ENCODE measurements at regions not wholly inside any gene's neighbourhood (a gene's known extent, or its start where the extent isn't known, plus 50 kb on each side); places are given as distances from the start of the nearest gene placed in this dataset.

DNA sequence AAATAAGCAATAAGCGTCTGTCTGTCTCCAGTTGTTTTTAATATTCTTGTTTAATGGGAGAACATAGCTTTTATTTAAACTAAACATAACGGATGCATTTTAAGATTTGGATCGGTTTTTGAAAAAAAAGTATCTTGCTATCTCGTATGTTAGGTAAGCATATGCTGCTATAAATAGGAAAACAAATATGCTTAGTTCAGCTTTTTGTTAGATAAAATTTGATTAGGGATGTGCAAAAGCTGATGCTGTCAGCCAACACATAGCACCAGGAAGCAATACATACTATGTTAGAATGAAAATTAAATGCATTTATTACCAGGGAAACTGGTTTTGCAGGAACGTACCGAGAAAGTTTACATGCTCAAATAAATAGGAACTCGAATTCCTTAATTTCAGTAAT, 843.1 kb upstream of the WWC1 start:
- no peak for DNase-seq (ENCODE audit: low read depth, low spot score)

DNA sequence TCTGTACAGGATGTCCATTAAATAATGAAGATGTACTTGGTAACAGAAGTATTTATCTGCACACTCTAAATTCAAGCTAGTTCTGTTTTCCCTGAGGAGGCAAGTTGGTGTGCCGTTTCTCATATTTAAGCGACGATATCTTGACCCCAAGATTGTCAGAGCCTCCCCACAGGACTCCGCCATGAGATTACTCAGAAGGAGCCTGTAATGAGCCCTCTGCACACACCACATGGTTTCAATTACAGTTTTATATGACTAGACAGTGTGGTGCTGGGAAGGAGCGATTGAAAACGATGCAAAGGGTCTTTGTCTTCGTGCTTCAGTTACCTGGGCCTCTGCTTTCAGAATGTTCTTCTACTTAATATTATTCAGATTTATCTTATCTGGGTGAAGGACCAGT, 840.4 kb upstream of the WWC1 start:
- peak; percentile 5 for DNase-seq (ENCODE audit: low read depth, low spot score)

DNA sequence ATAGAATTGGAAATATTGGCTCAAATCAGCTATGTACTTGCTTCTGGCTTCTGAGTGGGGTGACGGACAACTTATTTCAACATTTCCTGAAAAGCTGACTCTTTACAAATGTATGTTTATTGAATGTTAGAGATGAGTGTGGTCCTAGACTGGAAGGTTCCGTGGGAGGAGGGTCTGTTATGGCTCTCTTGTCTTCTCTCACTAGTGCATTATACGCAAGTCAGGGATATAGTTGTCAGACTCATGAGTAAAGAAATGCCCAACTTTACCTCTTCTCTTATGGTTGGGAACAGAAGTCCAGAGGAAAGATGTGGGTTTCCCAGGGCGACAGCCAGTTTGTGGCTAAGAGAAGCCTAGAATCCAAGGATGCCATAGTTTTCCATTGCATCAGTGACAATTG, 839.3 kb upstream of the WWC1 start:
- no peak for DNase-seq (ENCODE audit: low read depth, low spot score)

DNA sequence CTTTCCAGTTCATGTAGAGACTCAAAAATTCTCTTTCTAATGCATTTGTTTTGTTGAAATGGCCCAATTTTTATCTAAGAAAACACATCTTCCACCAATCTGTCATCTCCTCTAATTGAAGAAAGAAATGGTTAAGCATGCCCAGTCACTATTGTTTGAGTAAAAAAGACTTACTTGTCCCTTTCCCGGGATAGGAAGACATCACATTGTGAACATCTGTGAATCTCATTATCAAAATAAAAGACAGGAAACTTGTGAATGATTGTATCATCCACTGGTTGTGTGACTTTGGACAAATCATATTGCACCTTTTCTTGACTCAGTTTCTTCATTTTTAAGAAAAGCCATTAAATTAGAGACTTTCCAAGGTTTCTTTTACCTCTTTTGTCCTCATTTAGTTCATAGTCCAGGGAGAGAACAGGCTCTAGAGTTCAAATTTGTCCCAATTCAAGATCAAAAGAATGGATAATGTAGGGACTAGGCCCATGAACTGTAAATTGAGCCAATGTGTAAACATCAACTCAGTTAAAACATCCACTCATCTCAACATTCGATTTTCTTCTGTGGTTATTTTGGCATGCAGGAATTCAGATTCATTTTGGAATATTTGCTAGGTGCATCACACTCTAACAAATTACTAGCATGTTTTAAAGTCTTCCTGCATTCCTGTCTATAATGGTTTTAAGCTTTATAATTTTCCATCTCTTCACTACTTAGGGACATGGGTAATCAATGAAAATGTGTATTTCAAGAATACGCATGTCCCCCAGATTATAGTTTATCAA, 838.0 kb upstream of the WWC1 start:
- DNase-seq (ENCODE audit: low read depth, low spot score), result no peak

DNA sequence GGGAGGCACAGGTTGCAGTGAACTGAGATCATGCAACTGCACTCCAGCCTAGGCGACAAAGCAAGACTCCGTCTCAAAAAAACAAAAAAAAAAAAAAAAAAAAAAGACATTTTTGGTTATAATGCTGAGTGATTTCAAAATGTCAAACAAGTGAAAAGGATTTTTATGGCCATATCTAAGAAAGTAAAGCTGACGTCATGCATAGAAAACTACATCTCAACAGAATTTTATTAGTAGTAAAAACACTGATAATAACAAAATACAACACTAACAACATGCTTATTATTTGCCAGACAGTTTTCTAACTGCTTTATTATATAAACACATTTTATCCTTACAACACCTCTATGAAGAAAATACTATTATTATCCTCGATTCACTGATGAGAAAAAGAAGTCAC, 833.0 kb upstream of the WWC1 start:
- DNase-seq (ENCODE audit: low read depth, low spot score), result no peak

DNA sequence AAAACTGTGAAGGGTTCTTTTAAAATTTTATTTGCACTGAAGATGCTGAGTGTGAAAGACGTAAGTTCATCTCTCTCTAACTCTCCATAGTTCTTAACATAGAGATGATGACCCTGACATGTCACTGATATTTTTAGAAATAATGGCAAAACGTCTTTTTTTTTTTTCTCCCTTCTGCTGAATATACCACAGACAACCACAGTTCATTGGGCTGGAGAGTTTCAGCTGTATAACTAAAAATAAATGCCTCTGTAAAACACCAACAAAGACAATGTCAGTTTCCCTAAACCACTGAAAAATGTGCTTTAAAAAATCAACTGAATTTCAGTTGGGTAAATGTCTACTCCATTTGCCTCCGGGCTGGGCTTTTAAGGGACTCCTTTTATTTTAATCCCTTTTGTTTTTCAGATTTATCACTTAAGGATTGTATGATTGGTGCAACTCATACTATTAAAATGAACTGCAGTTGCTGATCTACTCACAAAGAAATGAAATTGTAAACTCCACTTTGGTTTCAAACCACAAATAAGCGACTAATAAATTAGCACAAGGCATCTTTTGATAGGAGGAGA, 830.9 kb upstream of the WWC1 start:
- DNase-seq (ENCODE audit: low read depth, low spot score), result no peak

DNA sequence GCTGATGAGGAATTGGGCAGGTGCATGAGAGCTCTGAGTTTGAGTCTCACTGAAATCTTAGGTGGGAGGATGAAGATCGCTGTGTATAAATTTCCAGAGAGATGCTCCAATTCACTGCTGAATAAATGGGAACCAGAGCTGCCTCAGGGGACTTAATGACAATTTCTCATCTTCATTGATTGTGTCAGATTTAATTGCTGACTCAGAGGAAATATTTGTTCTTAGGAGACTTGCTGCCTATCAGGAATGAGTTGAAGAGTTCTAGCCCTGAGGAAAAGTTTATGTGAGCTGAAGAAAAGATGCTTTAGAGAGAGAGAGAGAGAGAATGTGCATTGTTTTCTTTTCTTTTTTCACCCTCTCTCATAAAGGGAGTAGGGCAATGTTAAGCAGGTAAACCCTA, 827.5 kb upstream of the WWC1 start:
- DNase-seq (ENCODE audit: low read depth, low spot score), result no peak

DNA sequence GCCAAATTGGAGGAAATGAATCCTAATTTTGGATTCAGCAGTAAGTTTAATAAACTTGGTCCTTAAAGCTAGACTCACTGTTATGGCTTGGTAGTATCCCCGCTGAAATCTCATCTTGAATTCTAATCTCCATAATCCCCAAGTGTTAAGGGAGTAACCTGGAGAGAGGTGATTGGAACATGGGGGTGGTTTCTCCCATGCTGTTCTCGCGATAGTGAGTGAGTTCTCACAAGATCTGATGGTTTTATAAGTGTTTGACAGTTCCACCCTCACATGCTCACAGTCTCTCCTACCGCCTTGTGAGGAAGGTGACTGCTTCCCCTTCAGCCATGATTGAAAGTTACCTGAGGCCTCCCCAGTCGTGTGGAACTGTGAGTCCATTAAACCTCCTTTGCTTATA, 824.5 kb upstream of the WWC1 start:
- no peak for DNase-seq (ENCODE audit: low read depth, low spot score)

DNA sequence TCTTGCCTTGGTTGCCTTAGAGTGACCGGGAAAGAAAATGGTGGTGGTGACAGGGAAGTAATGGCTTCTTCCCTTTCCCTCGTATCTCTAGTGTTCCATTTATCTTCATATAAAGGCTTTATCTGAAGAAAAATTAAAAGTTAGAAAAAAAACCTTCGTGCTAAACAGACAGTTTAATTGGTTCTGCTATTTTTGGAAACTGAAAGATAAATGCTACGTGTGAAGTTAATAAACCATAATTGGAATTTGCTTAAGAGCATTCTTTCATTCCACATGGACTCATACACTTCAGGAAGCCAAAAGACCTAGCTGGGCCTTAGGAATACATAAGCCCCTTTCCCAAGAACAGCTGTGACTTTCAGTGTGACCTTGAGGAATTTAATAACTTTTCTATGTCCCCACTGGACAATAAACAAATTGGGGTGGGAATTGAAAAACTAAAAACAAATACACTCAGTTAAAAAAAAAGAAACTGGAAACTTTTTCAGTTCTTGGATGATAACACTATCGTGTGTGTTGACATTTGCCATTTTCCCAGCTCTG, 818.8 kb upstream of the WWC1 start:
- no peak for DNase-seq (ENCODE audit: low read depth, low spot score)

DNA sequence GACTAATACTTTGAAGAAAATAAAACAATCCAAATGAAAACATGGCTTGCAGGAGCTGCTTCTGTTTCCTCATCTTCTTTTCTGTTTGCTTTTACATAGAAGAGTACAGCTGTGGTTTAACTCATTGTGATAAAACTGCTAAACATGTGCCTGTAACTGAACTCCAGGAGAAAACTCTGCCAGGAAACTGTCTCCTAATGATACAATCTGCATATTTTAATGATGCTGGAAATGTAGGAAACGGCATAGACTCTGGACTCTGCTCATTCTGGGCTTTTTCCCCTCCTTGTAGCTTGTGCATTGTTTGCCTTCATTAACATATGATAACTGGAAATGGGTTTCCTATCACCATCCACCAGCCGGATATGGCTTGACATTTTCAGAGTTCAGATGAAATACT, 813.3 kb upstream of the WWC1 start:
- DNase-seq (ENCODE audit: low read depth, low spot score), result no peak

DNA sequence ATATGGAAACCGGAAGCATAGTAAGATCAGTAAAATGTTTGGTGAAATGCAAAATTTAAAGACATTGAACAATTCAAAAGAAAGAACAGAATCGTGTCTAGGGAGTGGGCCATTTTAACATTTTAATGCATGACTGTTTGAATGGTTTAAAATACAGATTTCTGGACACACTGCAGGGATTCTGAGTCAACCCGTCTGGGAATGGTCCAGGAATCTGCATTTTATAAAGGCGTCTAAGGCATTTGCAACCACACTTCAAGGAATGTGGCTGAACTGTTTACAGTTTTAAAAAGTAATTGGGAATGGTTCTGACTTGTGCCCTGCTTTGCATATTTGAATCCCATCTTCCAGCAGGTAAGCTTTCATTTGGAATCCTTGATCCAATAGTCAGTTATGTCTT, 811.7 kb upstream of the WWC1 start:
- no peak for DNase-seq (ENCODE audit: low read depth, low spot score)

DNA sequence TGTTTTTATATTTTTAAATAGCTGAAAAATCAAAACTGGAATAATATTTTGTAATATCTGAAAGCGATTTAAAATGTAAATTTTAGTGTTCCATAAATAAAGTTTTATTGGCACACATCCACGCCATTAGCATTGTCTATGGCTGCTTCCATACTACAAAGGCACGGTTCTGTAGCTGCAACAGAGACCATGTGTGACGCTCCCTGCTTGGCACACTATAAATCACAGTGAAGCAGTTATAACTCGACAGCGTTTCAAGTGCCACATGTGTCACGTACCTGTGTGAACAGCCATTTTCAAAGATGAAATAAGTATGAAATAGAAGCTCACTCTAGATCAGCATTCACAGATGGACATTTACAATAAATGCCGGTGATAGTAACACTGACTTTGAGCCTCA, 810.1 kb upstream of the WWC1 start:
- no peak for DNase-seq (ENCODE audit: low read depth, low spot score)

DNA sequence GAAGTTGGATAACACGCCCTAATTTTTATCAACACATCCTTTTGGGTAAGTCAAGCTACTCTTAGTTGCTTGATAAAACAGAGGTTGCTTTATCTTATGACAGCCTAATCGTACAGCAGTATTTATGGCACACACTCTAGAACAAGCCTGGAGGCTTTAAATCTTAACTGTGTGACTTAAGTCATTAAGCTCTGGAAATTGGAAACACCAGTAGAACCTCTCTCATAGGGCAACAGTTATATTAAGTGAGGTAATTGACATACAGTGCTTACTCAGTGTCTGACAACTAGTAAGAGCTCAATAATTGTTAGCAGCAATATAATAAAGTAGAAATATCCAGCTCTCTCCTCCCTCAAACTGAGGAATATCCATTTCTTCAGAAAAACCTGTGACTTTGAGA, 808.9 kb upstream of the WWC1 start:
- DNase-seq (ENCODE audit: low read depth, low spot score), result no peak

DNA sequence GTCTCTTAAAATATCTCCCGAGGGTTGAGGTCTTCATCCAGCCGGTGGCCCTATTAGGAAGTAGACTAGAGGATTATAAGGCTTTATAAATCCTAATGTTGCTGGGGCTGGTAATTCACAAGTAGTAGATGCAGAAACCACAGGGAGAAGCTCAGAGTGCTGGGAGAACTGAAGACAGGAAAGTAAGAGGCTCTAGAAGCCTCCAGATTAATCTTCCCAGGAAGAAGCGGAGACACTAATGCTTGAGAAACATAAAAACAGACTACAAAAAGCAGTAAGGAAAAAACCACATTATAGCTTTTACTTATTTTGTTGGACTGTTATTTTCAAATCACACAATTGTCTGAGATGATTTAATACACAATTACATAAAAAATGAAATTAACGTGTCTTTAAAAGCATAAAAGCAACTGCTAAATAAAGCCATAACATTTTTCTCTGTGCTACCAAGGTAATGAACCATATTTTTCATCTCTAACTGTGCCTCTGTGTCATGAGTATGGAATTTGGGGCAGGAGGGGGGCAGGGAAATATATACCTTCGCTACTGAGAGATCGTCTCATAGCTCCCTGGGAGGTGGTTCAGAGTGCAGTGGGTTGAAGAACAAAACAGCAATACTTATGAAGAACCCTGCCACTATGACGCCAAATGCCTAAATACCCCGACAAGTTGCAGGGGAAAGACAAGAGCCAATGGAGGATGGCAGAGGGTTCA, 806.2 kb upstream of the WWC1 start:
- no peak for DNase-seq (ENCODE audit: low read depth, low spot score)

DNA sequence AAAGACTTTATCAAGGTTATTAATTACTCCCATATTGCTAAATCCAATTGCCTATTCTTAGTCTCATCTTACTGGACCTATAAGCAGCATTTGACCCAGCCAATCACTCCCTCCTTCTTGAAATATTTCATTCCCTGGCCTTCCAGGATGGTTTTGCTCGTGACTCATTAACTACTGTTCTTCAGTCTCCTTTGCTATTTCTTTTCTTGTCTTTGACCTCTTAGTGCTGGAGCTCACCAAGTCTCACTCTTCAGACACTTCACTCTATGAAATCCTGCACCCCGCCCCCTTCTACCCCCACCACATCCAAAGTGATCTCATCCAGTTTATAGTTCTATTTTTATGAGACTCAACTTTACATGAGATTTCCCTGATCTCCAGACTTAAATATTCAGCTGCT, 803.1 kb upstream of the WWC1 start:
- DNase-seq (ENCODE audit: low read depth, low spot score), result no peak

DNA sequence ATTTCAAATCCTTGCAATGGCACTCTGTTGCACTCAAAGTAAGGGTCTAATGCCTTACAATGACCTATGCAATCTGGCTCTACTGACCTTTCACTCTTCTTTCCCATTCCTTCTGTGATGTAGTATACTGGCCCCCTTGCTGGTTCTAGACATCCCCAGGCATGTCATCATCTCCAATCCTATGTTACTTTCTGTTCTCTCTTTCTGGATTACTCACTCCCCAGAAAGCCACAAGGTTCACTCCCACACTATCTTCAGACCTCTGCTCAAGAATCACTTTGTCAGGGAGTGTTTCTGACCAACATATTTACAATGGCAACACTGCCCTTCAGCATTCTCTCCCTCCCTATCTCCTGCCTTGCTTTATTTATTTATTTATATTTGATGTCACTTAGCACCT, 802.2 kb upstream of the WWC1 start:
- no peak for DNase-seq (ENCODE audit: low read depth, low spot score)

DNA sequence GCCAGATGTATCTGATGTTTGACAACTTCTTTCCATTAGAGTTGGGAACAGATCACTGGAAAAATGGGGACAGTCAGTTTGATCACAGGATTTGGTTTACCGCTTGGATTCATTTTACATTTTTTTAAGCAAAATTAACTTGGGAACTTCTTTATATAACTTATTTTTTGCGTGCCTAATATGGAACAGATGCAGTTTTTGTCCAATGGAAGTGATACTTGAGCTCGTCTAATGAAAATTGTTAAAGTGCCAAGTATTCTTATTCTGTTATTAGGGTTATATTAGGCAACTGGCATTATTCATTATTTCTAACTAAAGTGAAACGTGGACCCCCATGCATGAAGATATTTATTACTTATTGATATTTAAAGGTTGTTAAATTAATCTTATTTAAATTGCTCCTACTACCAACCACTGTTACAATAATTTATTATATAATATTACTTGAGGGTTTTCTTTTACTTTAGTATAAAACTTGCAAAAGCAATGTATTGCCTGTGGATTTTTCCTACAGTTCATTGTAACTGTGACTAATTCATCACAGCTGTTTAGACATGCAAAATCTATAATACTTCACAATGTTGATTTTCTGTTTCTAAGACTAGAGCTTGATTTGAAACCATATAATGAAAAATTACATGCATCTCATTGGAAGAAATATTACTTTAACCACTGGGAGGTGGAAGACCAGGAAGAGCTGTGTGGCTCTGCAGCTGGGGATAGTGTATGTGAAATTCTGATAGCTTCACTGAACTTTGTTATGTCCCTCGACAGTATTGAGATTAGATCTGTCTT, 787.3 kb upstream of the WWC1 start:
- DNase-seq (ENCODE audit: low read depth, low spot score), result no peak

DNA sequence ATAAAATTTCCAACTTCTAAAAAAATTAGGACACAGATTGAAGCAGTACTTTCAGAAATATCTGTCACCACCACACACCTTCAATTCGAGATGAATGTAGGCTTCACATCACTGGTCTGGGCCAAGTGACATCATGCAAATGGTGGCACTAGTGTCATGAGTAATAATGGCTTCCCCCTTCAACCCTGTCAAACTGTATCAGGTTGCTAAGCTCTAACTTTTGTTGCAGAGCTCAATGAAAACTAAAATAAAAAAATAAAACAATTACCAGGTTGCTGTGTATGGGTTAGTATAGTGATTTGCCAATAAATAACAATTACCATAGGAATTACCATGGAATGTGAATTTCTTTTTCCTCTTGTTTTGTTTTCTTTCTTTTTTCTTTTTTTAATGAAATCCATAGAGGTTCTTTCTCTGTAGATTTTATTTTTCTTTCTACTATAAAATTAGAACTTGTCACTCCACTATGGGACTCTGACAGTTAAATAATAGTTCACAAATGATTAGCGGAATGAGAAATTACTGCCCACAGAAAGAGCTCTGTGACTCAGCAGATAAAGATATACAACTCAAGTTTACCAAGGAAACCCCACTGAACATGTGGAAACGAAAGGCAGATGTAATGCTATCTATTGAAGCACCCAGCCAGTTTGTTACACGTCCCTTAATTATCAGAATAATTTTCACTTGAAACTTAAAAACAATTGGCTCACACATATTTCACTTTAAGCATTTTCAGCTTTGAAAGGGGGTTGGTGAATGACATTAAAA, 783.8 kb upstream of the WWC1 start:
- DNase-seq (ENCODE audit: low read depth, low spot score), result no peak

DNA sequence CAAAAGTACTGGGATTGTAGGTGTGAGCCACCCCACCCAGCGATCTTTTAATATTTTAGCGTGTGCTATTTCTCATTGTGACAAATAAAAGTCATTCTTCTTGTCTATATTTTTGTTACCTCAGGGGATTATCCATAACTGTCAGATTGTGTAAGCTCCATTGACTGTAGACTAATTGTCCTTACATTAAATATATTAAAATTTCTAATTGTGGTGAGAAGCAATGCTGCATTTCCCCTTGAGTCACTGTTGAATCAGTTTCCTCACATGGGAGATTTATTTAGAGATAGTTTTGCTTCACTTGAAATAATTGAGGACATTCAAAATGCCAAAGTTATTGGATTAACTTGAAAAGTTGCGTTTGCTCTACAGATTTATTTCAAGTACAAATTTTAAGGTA, 782.4 kb upstream of the WWC1 start:
- DNase-seq (ENCODE audit: low read depth, low spot score), result no peak

DNA sequence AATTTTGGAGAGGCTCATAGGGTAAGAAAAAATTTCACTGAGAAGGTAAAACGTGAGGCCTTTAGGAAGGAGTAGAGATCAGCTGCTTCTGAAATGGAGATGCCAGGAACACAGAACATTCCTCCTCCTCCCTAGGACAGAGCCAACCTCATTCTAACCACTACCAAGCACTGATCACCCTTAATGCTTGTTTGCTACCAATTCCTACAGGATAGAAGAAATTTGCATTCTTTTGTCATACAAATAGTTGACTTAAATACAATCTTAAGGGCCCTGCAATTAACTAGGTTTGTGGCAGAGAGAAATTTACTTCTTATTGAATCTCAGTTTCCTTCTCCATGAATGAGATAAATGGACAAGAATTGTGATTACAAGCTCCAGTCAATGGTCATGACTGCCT, 780.2 kb upstream of the WWC1 start:
- DNase-seq (ENCODE audit: low read depth, low spot score), result no peak

DNA sequence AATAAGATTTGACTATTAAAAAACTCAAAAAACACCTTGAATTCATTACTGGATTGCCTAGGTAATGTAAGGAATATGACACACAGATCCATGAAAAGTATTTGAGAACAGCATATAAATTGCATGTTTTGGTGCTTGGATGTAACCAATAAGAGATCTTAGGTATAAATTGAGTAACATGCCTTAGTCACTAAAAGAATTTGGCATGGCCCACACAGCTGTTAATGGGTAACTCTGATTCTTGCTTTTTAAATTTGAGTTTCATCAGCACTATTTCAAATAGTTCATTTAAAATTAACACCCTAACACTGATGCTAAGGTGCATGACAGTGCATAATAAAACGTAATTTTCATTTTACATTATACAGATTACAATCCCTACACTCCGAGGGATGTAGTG, 779.3 kb upstream of the WWC1 start:
- DNase-seq (ENCODE audit: low read depth, low spot score), result no peak

Data from brain pericyte (primary cell).